Stimulated activated CD8-positive, alpha-beta memory T cell treated with anti-CD3 and anti-CD28 coated beads, Interleukin-4, amount 100 ng/mL, for 48 hours (primary cell): ENCODE measurements at regions not wholly inside any gene's neighbourhood (a gene's known extent, or its start where the extent isn't known, plus 50 kb on each side); places are given as distances from the start of the nearest gene placed in this dataset.
"Not testable (repeated sequence)": the region's sequence is repeated elsewhere in the genome, so short reads cannot be mapped to it uniquely, and the experiment has no call there.

Source experiments
- DNase-seq: peaks from one replicate; pipeline ENCODE4 v3.0.0-alpha.2; 2020

- no peak for DNase-seq
Observed at GRCh38 chr6:15953152-15953880, 175.6 kb upstream of the MYLIP start.

GRCh38 chr6:15952231-15953151 lies 176.4 kb upstream of the MYLIP start:
- no peak for DNase-seq

GRCh38 chr6:15950962-15951569 lies 177.8 kb upstream of the MYLIP start:
- DNase-seq, result no peak

GRCh38 chr6:15949982-15950381 lies 178.9 kb upstream of the MYLIP start:
- DNase-seq, result no peak

GRCh38 chr6:15948930-15949900 lies 179.7 kb upstream of the MYLIP start:
- DNase-seq, result no peak

- DNase-seq, result no peak
Observed at GRCh38 chr6:15947923-15948322, 181.0 kb upstream of the MYLIP start.

- DNase-seq, result no peak
Observed at GRCh38 chr6:15947436-15947835, 181.4 kb upstream of the MYLIP start.

GRCh38 chr6:15946701-15947385 lies 182.0 kb upstream of the MYLIP start:
- DNase-seq, result no peak

GRCh38 chr6:15945593-15946159 lies 183.2 kb upstream of the MYLIP start:
- no peak for DNase-seq

GRCh38 chr6:15943423-15943822 lies 185.5 kb upstream of the MYLIP start:
- no peak for DNase-seq

- DNase-seq, result no peak
Observed at GRCh38 chr6:15941168-15941567, 187.7 kb upstream of the MYLIP start.

GRCh38 chr6:15938107-15938506 lies 190.8 kb upstream of the MYLIP start:
- DNase-seq, result no peak

- DNase-seq, result no peak
Observed at GRCh38 chr6:15937602-15938001, 191.3 kb upstream of the MYLIP start.

- DNase-seq, result no peak
Observed at GRCh38 chr6:15936503-15936902, 192.4 kb upstream of the MYLIP start.

- DNase-seq, result no peak
Observed at GRCh38 chr6:15935661-15936060, 193.2 kb upstream of the MYLIP start.

- DNase-seq, result not testable (repeated sequence)
Observed at GRCh38 chr6:15931697-15932096, 197.2 kb upstream of the MYLIP start.

- DNase-seq, result no peak
Observed at GRCh38 chr6:15930207-15930606, 198.7 kb upstream of the MYLIP start.

GRCh38 chr6:15929685-15930084 lies 199.2 kb upstream of the MYLIP start:
- no peak for DNase-seq

- no peak for DNase-seq
Observed at GRCh38 chr6:15927531-15928225, 201.2 kb upstream of the MYLIP start.

GRCh38 chr6:15926256-15926655 lies 202.6 kb upstream of the MYLIP start:
- DNase-seq, result no peak

- no peak for DNase-seq
Observed at GRCh38 chr6:15924893-15925292, 204.0 kb upstream of the MYLIP start.
